Liver (tissue), 8 donors: ENCODE measurements at regions not wholly inside any gene's neighbourhood (a gene's known extent, or its start where the extent isn't known, plus 50 kb on each side); places are given as distances from the start of the nearest gene placed in this dataset.

Experiments
- DNase-seq: peaks from one replicate; pipeline ENCODE4 v3.0.0-alpha.2; 2017; ENCODE audit warnings: low spot score
- H3K27ac ChIP-seq, 2 donors: one replicate each; pipeline ENCODE4 v1.7.0; 2013; ENCODE audit warnings: inconsistent platforms in 2 of 2, low read length in 2 of 2, control low read depth in 1 of 2, low read depth in 1 of 2, mild to moderate bottlenecking in 1 of 2
- H3K27me3 ChIP-seq, 4 donors: one replicate each; pipeline versions ENCODE4 v1.6.1 to v1.7.0; 2013; ENCODE audit warnings: low read length in 3 of 4, inconsistent platforms in 1 of 4, mild to moderate bottlenecking in 1 of 4, moderate library complexity in 1 of 4; ENCODE audit not compliant: control insufficient read depth in 4 of 4, insufficient read depth in 4 of 4
- H3K36me3 ChIP-seq, 4 donors: one replicate each; pipeline versions ENCODE4 v1.6.1 to v1.7.0; 2013; ENCODE audit warnings: low read length in 3 of 4, mild to moderate bottlenecking in 3 of 4, low read depth in 1 of 4, moderate library complexity in 1 of 4; ENCODE audit not compliant: control insufficient read depth in 4 of 4, insufficient read depth in 3 of 4
- H3K4me1 ChIP-seq, 4 donors: one replicate each; pipeline versions ENCODE4 v1.6.1 to v1.7.0; 2013; ENCODE audit warnings: low read length in 3 of 4, mild to moderate bottlenecking in 3 of 4, moderate library complexity in 1 of 4; ENCODE audit not compliant: control insufficient read depth in 4 of 4, insufficient read depth in 4 of 4
- H3K4me3 ChIP-seq, 3 donors: one replicate each; pipeline versions ENCODE4 v1.6.1 to v1.7.0; 2013; ENCODE audit warnings: low read length in 3 of 3, control low read depth in 1 of 3, low read depth in 1 of 3, mild to moderate bottlenecking in 1 of 3
- H3K9ac ChIP-seq, 2 donors: one replicate each; pipeline ENCODE4 v1.7.0; 2013; ENCODE audit warnings: low read length in 2 of 2, mild to moderate bottlenecking in 2 of 2, moderate library complexity in 2 of 2, control low read depth in 1 of 2, low read depth in 1 of 2
- H3K9me3 ChIP-seq, 4 donors: one replicate each; pipeline versions ENCODE4 v1.6.1 to v1.7.0; 2013; ENCODE audit warnings: low read length in 3 of 4; ENCODE audit not compliant: control insufficient read depth in 4 of 4
- ATF3 ChIP-seq: IDR thresholded peaks from 2 replicates; pipeline ENCODE4 v1.6.1; 2016; ENCODE audit warnings: antibody characterized with exemption
- EGR1 ChIP-seq, 2 donors: IDR thresholded peaks; 2 replicates each; pipeline ENCODE4 v1.6.1; 2016 to 2018; ENCODE audit warnings: antibody characterized with exemption in 2 of 2, low read depth in 2 of 2
- FOXA1 ChIP-seq: IDR thresholded peaks from 2 replicates; pipeline ENCODE4 v1.6.1; 2016; ENCODE audit warnings: antibody characterized with exemption
- FOXA2 ChIP-seq: IDR thresholded peaks from 2 replicates; pipeline ENCODE4 v1.6.1; 2016; ENCODE audit warnings: antibody characterized with exemption
- GABPA ChIP-seq, 2 donors: IDR thresholded peaks in 1 of 2; conservative IDR thresholded peaks in 1 of 2; 2 replicates each; pipeline ENCODE4 v1.6.1; 2016; ENCODE audit warnings: antibody characterized with exemption in 2 of 2, mild to moderate bottlenecking in 1 of 2, moderate library complexity in 1 of 2
- HNF4A ChIP-seq, 2 donors: conservative IDR thresholded peaks; 2 replicates each; pipeline ENCODE4 v1.6.1; 2016; ENCODE audit warnings: antibody characterized with exemption in 2 of 2, mild to moderate bottlenecking in 2 of 2
- HNF4G ChIP-seq: IDR thresholded peaks from 2 replicates; pipeline ENCODE4 v1.6.1; 2016; ENCODE audit warnings: antibody characterized with exemption
- NR2F2 ChIP-seq: IDR thresholded peaks from 2 replicates; pipeline ENCODE4 v1.6.1; 2016; ENCODE audit warnings: antibody characterized with exemption
- RAD21 ChIP-seq, 2 donors: IDR thresholded peaks; 2 replicates each; pipeline ENCODE4 v1.6.1; 2016; ENCODE audit warnings: antibody characterized with exemption in 2 of 2, mild to moderate bottlenecking in 2 of 2
- REST ChIP-seq: IDR thresholded peaks from 2 replicates; pipeline ENCODE4 v1.6.1; 2016; ENCODE audit warnings: antibody characterized with exemption, mild to moderate bottlenecking
- RXRA ChIP-seq, 2 donors: IDR thresholded peaks; 2 replicates each; pipeline ENCODE4 v1.6.1; 2017 to 2018; ENCODE audit warnings: antibody characterized with exemption in 2 of 2, mild to moderate bottlenecking in 1 of 2
- SP1 ChIP-seq: IDR thresholded peaks from 2 replicates; pipeline ENCODE4 v1.6.1; 2018; ENCODE audit warnings: antibody characterized with exemption, mild to moderate bottlenecking
- TAF1 ChIP-seq: conservative IDR thresholded peaks from 2 replicates; pipeline ENCODE4 v1.6.1; 2016; ENCODE audit warnings: antibody characterized with exemption, mild to moderate bottlenecking
- WGBS: extraction: QIAGEN DNeasy Blood & Tissue Kit; methylation state at CpG from one replicate; pipeline ENCODE4 v1.1.7; 2013; 5-methylcytosine and 5-hydroxymethylcytosine counted together
- TF ChIP-seq, protein P1 (sequence below): fragments of 150-350 bp; IDR thresholded peaks from 2 replicates; pipeline ENCODE4 v1.5.1; 2017; ENCODE audit warnings: improper control_type of control experiment, low read depth, low read length; ENCODE audit not compliant: missing input control
- TF ChIP-seq, protein P2 (sequence below): IDR thresholded peaks from 2 replicates; pipeline ENCODE4 v1.6.1; 2016; ENCODE audit warnings: antibody characterized with exemption
- donor health status: healthy.
- donor health status: healthy.
- donor health status: healthy.
- donor health status: healthy.
- donor health status: healthy.

GRCh38 chr13:99027661-99028425, 50.0 kb upstream of the DOCK9 start:
- no peak for TF ChIP-seq FOXA1
- no peak for TF ChIP-seq NR2F2
- no peak for TF ChIP-seq FOXA2
- TF ChIP-seq GABPA (IDR thresholded peaks at IDR 0.05 in 1 of 2, conservative IDR thresholded peaks at IDR 0.05 in 1 of 2) = no peak
- TF ChIP-seq REST = no peak
- TF ChIP-seq TAF1 = no peak
- TF ChIP-seq RXRA (IDR thresholded peaks at IDR 0.05) = no peak
- TF ChIP-seq SP1 = no peak
- TF ChIP-seq HNF4A (conservative IDR thresholded peaks at IDR 0.05) = no peak
- TF ChIP-seq EGR1 (IDR thresholded peaks at IDR 0.05; ENCODE audit: low read depth in 2 of 2) = no peak
- no peak for TF ChIP-seq RAD21 (IDR thresholded peaks at IDR 0.05)
- no peak for TF ChIP-seq HNF4G
- H3K4me1 ChIP-seq = peaks cover 0 to 3% (median under 1%) of the 10 kb centered on the region in 4 donors
- WGBS = 72% methylated on average over 5 of the region's 5 CpGs
- H3K27me3 ChIP-seq = no peaks in the 10 kb centered on the region
- no peak overlapping the region for H3K27ac ChIP-seq
- H3K4me3 ChIP-seq = no peak overlapping the region
- H3K36me3 ChIP-seq = no peaks in the 10 kb centered on the region
- H3K9me3 ChIP-seq = no peaks in the 10 kb centered on the region
- DNase-seq = no peak
- H3K9ac ChIP-seq = no peak overlapping the region

GRCh38 chr13:99028890-99029289, 51.0 kb upstream of the DOCK9 start:
- no peak overlapping the region for H3K9ac ChIP-seq
- no peak overlapping the region for H3K4me3 ChIP-seq
- DNase-seq = no peak
- H3K36me3 ChIP-seq = no peaks in the 10 kb centered on the region
- H3K27ac ChIP-seq = no peak overlapping the region
- H3K27me3 ChIP-seq = no peaks in the 10 kb centered on the region
- peaks cover 0 to 3% (median 2%) of the 10 kb centered on the region in 4 donors for H3K4me1 ChIP-seq
- TF ChIP-seq, protein P1, sequence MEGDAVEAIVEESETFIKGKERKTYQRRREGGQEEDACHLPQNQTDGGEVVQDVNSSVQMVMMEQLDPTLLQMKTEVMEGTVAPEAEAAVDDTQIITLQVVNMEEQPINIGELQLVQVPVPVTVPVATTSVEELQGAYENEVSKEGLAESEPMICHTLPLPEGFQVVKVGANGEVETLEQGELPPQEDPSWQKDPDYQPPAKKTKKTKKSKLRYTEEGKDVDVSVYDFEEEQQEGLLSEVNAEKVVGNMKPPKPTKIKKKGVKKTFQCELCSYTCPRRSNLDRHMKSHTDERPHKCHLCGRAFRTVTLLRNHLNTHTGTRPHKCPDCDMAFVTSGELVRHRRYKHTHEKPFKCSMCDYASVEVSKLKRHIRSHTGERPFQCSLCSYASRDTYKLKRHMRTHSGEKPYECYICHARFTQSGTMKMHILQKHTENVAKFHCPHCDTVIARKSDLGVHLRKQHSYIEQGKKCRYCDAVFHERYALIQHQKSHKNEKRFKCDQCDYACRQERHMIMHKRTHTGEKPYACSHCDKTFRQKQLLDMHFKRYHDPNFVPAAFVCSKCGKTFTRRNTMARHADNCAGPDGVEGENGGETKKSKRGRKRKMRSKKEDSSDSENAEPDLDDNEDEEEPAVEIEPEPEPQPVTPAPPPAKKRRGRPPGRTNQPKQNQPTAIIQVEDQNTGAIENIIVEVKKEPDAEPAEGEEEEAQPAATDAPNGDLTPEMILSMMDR = peak; percentile 24
- TF ChIP-seq SP1 (no peak), ATF3 (no peak), RAD21 (IDR thresholded peaks at IDR 0.05) (peak; percentile 19 to 54), FOXA1 (no peak)
- TF ChIP-seq, protein P2, sequence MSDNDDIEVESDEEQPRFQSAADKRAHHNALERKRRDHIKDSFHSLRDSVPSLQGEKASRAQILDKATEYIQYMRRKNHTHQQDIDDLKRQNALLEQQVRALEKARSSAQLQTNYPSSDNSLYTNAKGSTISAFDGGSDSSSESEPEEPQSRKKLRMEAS = no peak
- no peaks in the 10 kb centered on the region for H3K9me3 ChIP-seq
